Spleen (tissue), 11 donors: ENCODE measurements at regions not wholly inside any gene's neighbourhood (a gene's known extent, or its start where the extent isn't known, plus 50 kb on each side); places are given as distances from the start of the nearest gene placed in this dataset.

Experiments used
- DNase-seq: peaks from one replicate; pipeline ENCODE4 v3.0.0-alpha.2; 2020
- H3K27ac ChIP-seq, 8 donors: fragments of 200-600 bp; sonication (generic) in 7 of 8; 1 replicate in 4 of 8; 2 replicates in 4 of 8; pipeline versions ENCODE4 v1.5.0 to v1.8.0; 2016 to 2021; ENCODE audit warnings: inconsistent platforms in 4 of 8, mild to moderate bottlenecking in 4 of 8, moderate library complexity in 1 of 8
- H3K27me3 ChIP-seq, 7 donors: fragments of 200-600 bp; sonication (generic) in 6 of 7; replicated peaks in 1 of 7; 1 replicate in 4 of 7; 2 replicates in 3 of 7; pipeline versions ENCODE4 v1.5.0 to v1.8.0; 2016 to 2021; ENCODE audit warnings: inconsistent platforms in 3 of 7, mild to moderate bottlenecking in 1 of 7
- H3K36me3 ChIP-seq, 6 donors: fragments of 200-600 bp; sonication (generic) in 5 of 6; 1 replicate in 4 of 6; 2 replicates in 2 of 6; pipeline versions ENCODE4 v1.5.0 to v1.8.0; 2016 to 2021; ENCODE audit warnings: inconsistent platforms in 2 of 6
- H3K4me1 ChIP-seq, 6 donors: fragments of 200-600 bp; sonication (generic) in 5 of 6; 1 replicate in 3 of 6; 2 replicates in 3 of 6; pipeline versions ENCODE4 v1.5.0 to v1.8.0; 2016 to 2021; ENCODE audit warnings: inconsistent platforms in 3 of 6
- H3K4me3 ChIP-seq, 8 donors: fragments of 200-600 bp; sonication (generic) in 7 of 8; 1 replicate in 4 of 8; 2 replicates in 4 of 8; pipeline versions ENCODE4 v1.5.0 to v1.8.0; 2016 to 2021; ENCODE audit warnings: inconsistent platforms in 4 of 8, mild to moderate bottlenecking in 4 of 8, moderate library complexity in 2 of 8
- H3K9me3 ChIP-seq, 8 donors: fragments of 200-600 bp; sonication (generic) in 7 of 8; 1 replicate in 4 of 8; 2 replicates in 4 of 8; pipeline versions ENCODE4 v1.5.0 to v1.8.0; 2016 to 2021; ENCODE audit warnings: inconsistent platforms in 4 of 8
- POLR2A ChIP-seq, 3 donors: fragments of 450-650 bp; IDR thresholded peaks; one replicate each; pipeline ENCODE4 v1.5.1; 2017; ENCODE audit warnings: antibody characterized with exemption in 3 of 3, mild to moderate bottlenecking in 1 of 3
- POLR2AphosphoS5 ChIP-seq, 3 donors: sonication (generic); formaldehyde crosslinking; IDR thresholded peaks; one replicate each; pipeline ENCODE4 v1.5.1; 2017; ENCODE audit warnings: antibody characterized with exemption in 3 of 3
- WGBS, 5 donors: extraction: QIAGEN DNeasy Blood & Tissue Kit in 3 of 5; methylation state at CpG; one replicate each; pipeline versions ENCODE4 v1.1.5 to v1.1.7; 2013 to 2018; 5-methylcytosine and 5-hydroxymethylcytosine counted together
- intact Hi-C: fragments of 100-400 bp; cut with DNase I; formaldehyde crosslinking; loops from one replicate; pipeline ENCODE4 v1.15.0; 2023; ENCODE audit warnings: low total_unique reads
- TF ChIP-seq, protein P1 (sequence below), 11 experiments: fragments of 200-600 bp in 7 of 11; fragments of 450-650 bp in 4 of 11; sonication (generic) in 4 of 11; IDR thresholded peaks in 8 of 11; conservative IDR thresholded peaks in 3 of 11; 1 replicate in 7 of 11; 2 replicates in 4 of 11; pipeline versions ENCODE4 v1.4.0 to v1.8.0; 2016 to 2021; ENCODE audit warnings: antibody characterized with exemption in 11 of 11, inconsistent platforms in 4 of 11, mild to moderate bottlenecking in 1 of 11
- donor health status: healthy with polysubstance abuse.
- donor health status: DM: no; HTN: no; CAD: no; lungs with moderate emphysema.
- donor health status: DM: no; HTN: no; CAD: no.
- donor health status: Bipolar disorder and iron deficiency.
- donor health status: healthy.
- donor health status: DM: no; HTN: no; CAD: no.
- donor health status: DM: yes; HTN: yes; CAD: no.

DNA sequence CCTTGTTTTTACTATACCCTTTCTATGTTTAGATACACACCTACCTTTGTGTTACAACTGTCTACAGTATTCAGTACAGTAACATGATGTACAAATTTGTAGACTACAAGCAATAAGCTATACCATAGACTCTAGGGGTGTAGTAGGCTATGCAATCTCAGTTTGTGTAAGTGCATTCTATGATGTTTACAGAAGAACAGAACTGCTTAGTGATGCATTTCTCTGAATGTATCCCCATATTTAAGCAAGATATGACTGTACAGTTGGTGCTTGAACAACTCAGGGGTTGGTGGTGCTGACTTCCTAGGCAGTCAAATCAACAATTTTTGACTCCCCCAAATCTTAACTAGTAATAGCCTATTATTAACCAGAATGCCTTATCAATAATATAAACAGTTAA is 467.1 kb upstream of the TGFBR2 start:
- Histone ChIP-seq H3K36me3 (no peaks in the 10 kb centered on the region), H3K27ac (no peak overlapping the region), H3K4me3 (no peak overlapping the region), H3K9me3 (peaks cover 0 to 15% (median 0%) of the 10 kb centered on the region in 8 donors), H3K27me3 (no peaks in the 10 kb centered on the region), H3K4me1 (no peaks in the 10 kb centered on the region)
- no peak for DNase-seq
- intact Hi-C loops, result no loop called here
- TF ChIP-seq, protein P1, sequence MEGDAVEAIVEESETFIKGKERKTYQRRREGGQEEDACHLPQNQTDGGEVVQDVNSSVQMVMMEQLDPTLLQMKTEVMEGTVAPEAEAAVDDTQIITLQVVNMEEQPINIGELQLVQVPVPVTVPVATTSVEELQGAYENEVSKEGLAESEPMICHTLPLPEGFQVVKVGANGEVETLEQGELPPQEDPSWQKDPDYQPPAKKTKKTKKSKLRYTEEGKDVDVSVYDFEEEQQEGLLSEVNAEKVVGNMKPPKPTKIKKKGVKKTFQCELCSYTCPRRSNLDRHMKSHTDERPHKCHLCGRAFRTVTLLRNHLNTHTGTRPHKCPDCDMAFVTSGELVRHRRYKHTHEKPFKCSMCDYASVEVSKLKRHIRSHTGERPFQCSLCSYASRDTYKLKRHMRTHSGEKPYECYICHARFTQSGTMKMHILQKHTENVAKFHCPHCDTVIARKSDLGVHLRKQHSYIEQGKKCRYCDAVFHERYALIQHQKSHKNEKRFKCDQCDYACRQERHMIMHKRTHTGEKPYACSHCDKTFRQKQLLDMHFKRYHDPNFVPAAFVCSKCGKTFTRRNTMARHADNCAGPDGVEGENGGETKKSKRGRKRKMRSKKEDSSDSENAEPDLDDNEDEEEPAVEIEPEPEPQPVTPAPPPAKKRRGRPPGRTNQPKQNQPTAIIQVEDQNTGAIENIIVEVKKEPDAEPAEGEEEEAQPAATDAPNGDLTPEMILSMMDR (IDR thresholded peaks at IDR 0.05 in 8 of 11, conservative IDR thresholded peaks at IDR 0.05 in 3 of 11), result no peak
- TF ChIP-seq POLR2A (IDR thresholded peaks at IDR 0.05) (no peak), POLR2AphosphoS5 (IDR thresholded peaks at IDR 0.05) (no peak)

DNA sequence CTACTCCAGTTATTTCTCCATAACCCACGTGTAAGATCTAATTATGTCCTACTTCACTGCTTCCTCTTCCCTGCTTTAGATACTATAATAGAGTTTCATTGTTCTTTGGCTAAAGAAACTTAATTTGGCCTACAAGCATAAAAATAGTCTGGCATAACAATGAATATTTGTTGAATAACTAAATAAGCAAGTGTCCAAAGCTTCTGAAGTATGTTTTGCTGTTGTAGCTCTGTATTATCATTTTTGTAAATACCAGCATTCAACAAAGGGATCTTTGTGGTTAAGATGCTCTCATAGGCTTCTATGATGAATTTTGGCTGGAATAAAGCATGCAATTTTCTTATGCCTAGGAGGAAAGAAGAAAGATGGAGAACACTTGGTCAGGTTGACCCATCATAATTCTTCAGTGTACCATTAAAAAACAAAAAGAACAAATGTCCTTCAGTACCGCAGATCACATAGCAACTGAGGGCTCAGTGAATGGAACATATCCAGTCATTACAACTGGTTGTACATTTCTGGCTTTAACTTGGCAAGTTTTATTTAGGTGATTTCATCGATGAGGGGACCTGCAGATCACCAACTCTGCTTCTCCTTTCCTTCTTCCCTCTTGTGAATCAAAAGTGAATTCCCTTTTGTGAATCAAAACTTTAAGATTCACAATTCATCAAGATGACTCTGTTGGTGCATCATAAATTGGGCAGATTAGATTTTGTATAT is 465.9 kb upstream of the TGFBR2 start:
- no peak overlapping the region for H3K4me3 ChIP-seq
- no peaks in the 10 kb centered on the region for H3K27me3 ChIP-seq
- 69 to 90% (median 75%) methylated on average over 3 of the region's 3 CpGs for WGBS, 5 donors
- no peaks in the 10 kb centered on the region for H3K36me3 ChIP-seq
- no peak for TF ChIP-seq POLR2AphosphoS5 (IDR thresholded peaks at IDR 0.05)
- TF ChIP-seq, protein P1 (IDR thresholded peaks at IDR 0.05 in 8 of 11, conservative IDR thresholded peaks at IDR 0.05 in 3 of 11), result no peak
- TF ChIP-seq POLR2A (IDR thresholded peaks at IDR 0.05), result no peak
- H3K9me3 ChIP-seq, result peaks cover 0 to 15% (median 0%) of the 10 kb centered on the region in 8 donors
- no peak overlapping the region for H3K27ac ChIP-seq
- intact Hi-C loops, result no loop called here
- DNase-seq, result no peak
- H3K4me1 ChIP-seq, result no peaks in the 10 kb centered on the region

DNA sequence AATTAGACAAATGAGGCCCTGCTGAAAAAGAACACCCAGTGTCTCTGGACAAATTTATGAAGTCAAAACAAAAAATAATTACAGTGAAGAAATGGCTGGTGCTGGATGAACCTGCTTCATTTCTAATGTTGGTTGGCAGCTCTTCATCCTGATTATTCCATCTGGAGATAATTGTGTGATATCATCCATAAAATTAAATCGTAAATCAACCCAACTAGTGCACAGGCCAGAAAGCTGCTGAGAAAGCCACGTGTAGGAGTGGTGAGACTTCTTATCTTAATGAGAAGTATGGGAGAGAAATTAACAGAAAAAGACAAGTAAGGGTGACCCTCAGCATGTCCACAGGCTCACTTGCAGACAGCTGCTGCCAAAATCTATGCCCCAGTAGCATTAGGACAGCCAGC is 465.2 kb upstream of the TGFBR2 start:
- no peaks in the 10 kb centered on the region for H3K36me3 ChIP-seq
- no peak for TF ChIP-seq POLR2AphosphoS5 (IDR thresholded peaks at IDR 0.05)
- TF ChIP-seq, protein P1 (IDR thresholded peaks at IDR 0.05 in 8 of 11, conservative IDR thresholded peaks at IDR 0.05 in 3 of 11), result no peak
- TF ChIP-seq POLR2A (IDR thresholded peaks at IDR 0.05), result no peak
- H3K4me3 ChIP-seq, result no peak overlapping the region
- no peaks in the 10 kb centered on the region for H3K4me1 ChIP-seq
- no peaks in the 10 kb centered on the region for H3K27me3 ChIP-seq
- no peak for DNase-seq
- 65 to 72% (median 67%) methylated on average over 2 of the region's 2 CpGs for WGBS, 5 donors
- no peak overlapping the region for H3K27ac ChIP-seq
- H3K9me3 ChIP-seq, result peaks cover 0 to 12% (median 0%) of the 10 kb centered on the region in 8 donors
- intact Hi-C loops, result no loop called here

DNA sequence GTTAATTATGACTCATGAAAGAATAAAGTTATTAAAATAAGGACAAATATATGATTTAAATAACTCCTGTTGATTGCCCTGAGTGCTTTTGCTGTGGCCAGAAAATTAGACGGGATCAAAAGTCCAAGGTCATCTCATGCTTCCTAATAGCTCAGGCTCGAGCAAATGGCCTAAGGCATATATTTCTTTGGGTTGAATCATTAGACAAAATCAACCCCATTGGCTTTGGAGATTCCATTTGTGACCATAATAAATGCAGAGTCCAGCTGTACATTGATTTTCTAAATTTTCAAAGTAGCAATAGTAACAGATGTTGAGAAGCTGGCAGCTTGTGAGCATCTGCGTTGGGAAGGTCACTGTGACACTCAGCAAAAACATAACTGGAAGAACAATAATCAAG is 464.5 kb upstream of the TGFBR2 start:
- Histone ChIP-seq H3K27me3 (no peaks in the 10 kb centered on the region), H3K9me3 (peaks cover 0 to 5% (median 0%) of the 10 kb centered on the region in 8 donors), H3K27ac (no peak overlapping the region), H3K4me1 (no peaks in the 10 kb centered on the region), H3K4me3 (no peak overlapping the region), H3K36me3 (no peaks in the 10 kb centered on the region)
- no peak for TF ChIP-seq POLR2A (IDR thresholded peaks at IDR 0.05)
- TF ChIP-seq, protein P1 (IDR thresholded peaks at IDR 0.05 in 8 of 11, conservative IDR thresholded peaks at IDR 0.05 in 3 of 11), result no peak
- TF ChIP-seq POLR2AphosphoS5 (IDR thresholded peaks at IDR 0.05), result no peak
- intact Hi-C loops, result no loop called here
- DNase-seq, result no peak
- 60 to 82% (median 65%) methylated on average over 3 of the region's 3 CpGs for WGBS, 5 donors
